GM21381 (cell line): ENCODE measurements at regions not wholly inside any gene's neighbourhood (a gene's known extent, or its start where the extent isn't known, plus 50 kb on each side); places are given as distances from the start of the nearest gene placed in this dataset.

Experiments used
- ATAC-seq: cut with Tn5 transposase; IDR thresholded peaks from one replicate; pipeline ENCODE4 v1.9.1; 2021; ENCODE audit warnings: mild to moderate bottlenecking, moderate library complexity; ENCODE audit not compliant: unreplicated experiment

GRCh38 chr3:189041482-189042090 lies 130.2 kb upstream of the TPRG1 start:
- ATAC-seq, result peak; percentile 92

- ATAC-seq, result no peak
Observed at GRCh38 chr3:189042832-189043231, 128.9 kb upstream of the TPRG1 start.

GRCh38 chr3:189049458-189050236 lies 122.1 kb upstream of the TPRG1 start:
- ATAC-seq, result no peak

- ATAC-seq, result no peak
Observed at GRCh38 chr3:189053322-189053721, 118.4 kb upstream of the TPRG1 start.

GRCh38 chr3:189056646-189057335 lies 115.0 kb upstream of the TPRG1 start:
- ATAC-seq, result no peak

GRCh38 chr3:189057369-189057768 lies 114.4 kb upstream of the TPRG1 start:
- ATAC-seq, result no peak

GRCh38 chr3:189058071-189058470 lies 113.7 kb upstream of the TPRG1 start:
- no peak for ATAC-seq

- ATAC-seq, result no peak
Observed at GRCh38 chr3:189070965-189071364, 100.8 kb upstream of the TPRG1 start.

GRCh38 chr3:189071446-189071845 lies 100.3 kb upstream of the TPRG1 start:
- no peak for ATAC-seq

GRCh38 chr3:189076449-189076848 lies 95.3 kb upstream of the TPRG1 start:
- no peak for ATAC-seq

GRCh38 chr3:189080745-189081144 lies 91.0 kb upstream of the TPRG1 start:
- ATAC-seq, result no peak

GRCh38 chr3:189082666-189083427 lies 88.9 kb upstream of the TPRG1 start:
- no peak for ATAC-seq

- ATAC-seq, result no peak
Observed at GRCh38 chr3:189084620-189085019, 87.2 kb upstream of the TPRG1 start.

GRCh38 chr3:189092547-189092946 lies 79.2 kb upstream of the TPRG1 start:
- ATAC-seq, result no peak

GRCh38 chr3:189094539-189094938 lies 77.2 kb upstream of the TPRG1 start:
- ATAC-seq, result no peak

GRCh38 chr3:189096092-189096491 lies 75.7 kb upstream of the TPRG1 start:
- ATAC-seq, result no peak

GRCh38 chr3:189099031-189099471 lies 72.7 kb upstream of the TPRG1 start:
- ATAC-seq, result no peak

GRCh38 chr3:189099505-189100290 lies 72.1 kb upstream of the TPRG1 start:
- ATAC-seq, result no peak

GRCh38 chr3:189100866-189101265 lies 70.9 kb upstream of the TPRG1 start:
- ATAC-seq, result no peak

GRCh38 chr3:189101594-189101993 lies 70.2 kb upstream of the TPRG1 start:
- ATAC-seq, result no peak
